ENCODE measurements at regions not wholly inside any gene's neighbourhood (a gene's known extent, or its start where the extent isn't known, plus 50 kb on each side); places are given as distances from the start of the nearest gene placed in this dataset.

GRCh38 chr17:22506231-22506630 is 813.9 kb downstream of the KCNJ18 start:
- no peak for DNase-seq (ENCODE audit: low read depth)
- H3K4me3 ChIP-seq (replicated peaks; ENCODE audit: low read depth, low read length) = no peak overlapping the region
- TF ChIP-seq CTCF (IDR thresholded peaks at IDR 0.05; ENCODE audit: low read length, missing control alignments) = no peak

- TF ChIP-seq CTCF (IDR thresholded peaks at IDR 0.05; ENCODE audit: low read length, missing control alignments) = no peak
- no peak for DNase-seq (ENCODE audit: low read depth)
- H3K4me3 ChIP-seq (replicated peaks; ENCODE audit: low read depth, low read length) = no peak overlapping the region
Observed at GRCh38 chr17:22506861-22507260, 814.5 kb downstream of the KCNJ18 start.

GRCh38 chr17:22507823-22508222 is 815.5 kb downstream of the KCNJ18 start:
- no peak overlapping the region for H3K4me3 ChIP-seq (replicated peaks; ENCODE audit: low read depth, low read length)
- DNase-seq (ENCODE audit: low read depth) = no peak
- no peak for TF ChIP-seq CTCF (IDR thresholded peaks at IDR 0.05; ENCODE audit: low read length, missing control alignments)

- H3K4me3 ChIP-seq (replicated peaks; ENCODE audit: low read depth, low read length) = no peak overlapping the region
- TF ChIP-seq CTCF (IDR thresholded peaks at IDR 0.05; ENCODE audit: low read length, missing control alignments) = no peak
- DNase-seq (ENCODE audit: low read depth) = no peak
Observed at GRCh38 chr17:22510504-22510903, 818.2 kb downstream of the KCNJ18 start.

- no peak for TF ChIP-seq CTCF (IDR thresholded peaks at IDR 0.05; ENCODE audit: low read length, missing control alignments)
- H3K4me3 ChIP-seq (replicated peaks; ENCODE audit: low read depth, low read length) = no peak overlapping the region
- DNase-seq (ENCODE audit: low read depth) = no peak
Observed at GRCh38 chr17:22511431-22511830, 819.1 kb downstream of the KCNJ18 start.

GRCh38 chr17:22512057-22512456 is 819.7 kb downstream of the KCNJ18 start:
- DNase-seq (ENCODE audit: low read depth) = no peak
- TF ChIP-seq CTCF (IDR thresholded peaks at IDR 0.05; ENCODE audit: low read length, missing control alignments) = no peak
- H3K4me3 ChIP-seq (replicated peaks; ENCODE audit: low read depth, low read length) = no peak overlapping the region

GRCh38 chr17:22512506-22512905 is 820.2 kb downstream of the KCNJ18 start:
- no peak for DNase-seq (ENCODE audit: low read depth)
- TF ChIP-seq CTCF (IDR thresholded peaks at IDR 0.05; ENCODE audit: low read length, missing control alignments) = no peak
- H3K4me3 ChIP-seq (replicated peaks; ENCODE audit: low read depth, low read length) = no peak overlapping the region

Measured in fibroblast of pulmonary artery (primary cell).